Upper lobe of right lung (tissue), 1 donor: ENCODE measurements at regions not wholly inside any gene's neighbourhood (a gene's known extent, or its start where the extent isn't known, plus 50 kb on each side); places are given as distances from the start of the nearest gene placed in this dataset.

Experiments used
- ATAC-seq: fragments of 200-7000 bp; cut with Tn5 transposase; one replicate; pipeline ENCODE4 v1.9.1; 2020; ENCODE audit warnings: mild to moderate bottlenecking, moderate library complexity
- DNase-seq: peaks from one replicate; pipeline ENCODE4 v3.0.0-alpha.2; 2020
- H3K27ac ChIP-seq: fragments of 200-600 bp; one replicate; pipeline ENCODE4 v1.8.0; 2022
- H3K27me3 ChIP-seq: fragments of 200-600 bp; one replicate; pipeline ENCODE4 v1.8.0; 2022; ENCODE audit warnings: mild to moderate bottlenecking
- H3K36me3 ChIP-seq: fragments of 200-600 bp; one replicate; pipeline ENCODE4 v1.8.0; 2022
- H3K4me1 ChIP-seq: fragments of 200-600 bp; one replicate; pipeline ENCODE4 v1.8.0; 2022
- H3K4me3 ChIP-seq: fragments of 200-600 bp; one replicate; pipeline ENCODE4 v1.8.0; 2022; ENCODE audit warnings: mild to moderate bottlenecking
- H3K9me3 ChIP-seq: fragments of 200-600 bp; one replicate; pipeline ENCODE4 v1.8.0; 2022
- CTCF ChIP-seq: fragments of 200-600 bp; IDR thresholded peaks from one replicate; pipeline ENCODE4 v1.8.0; 2022; ENCODE audit warnings: antibody characterized with exemption
- intact Hi-C: fragments of 100-400 bp; cut with DNase I; formaldehyde crosslinking; loops from one replicate; pipeline ENCODE4 v1.11.0; 2022
- donor health status: DM: no; HTN: yes; CAD: no; lungs with severe emphysema.

DNA sequence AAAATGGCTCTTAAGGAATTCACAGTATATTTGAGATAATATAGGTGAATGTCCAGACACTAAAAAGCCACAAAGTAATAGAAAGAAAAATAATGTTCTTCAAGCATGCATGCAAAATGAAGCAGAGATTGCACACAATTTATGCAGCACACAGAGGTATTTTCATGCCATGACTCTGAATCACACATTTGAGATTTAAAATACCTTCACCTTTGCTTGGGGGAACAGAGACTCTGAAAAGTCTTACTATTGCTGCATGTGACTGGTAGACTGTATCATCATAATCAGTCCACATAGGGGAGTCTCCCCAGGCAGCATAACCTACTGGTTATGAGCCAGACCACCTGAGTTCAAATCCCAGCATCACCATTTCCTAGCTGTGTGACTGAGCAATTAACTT lies 96.2 kb downstream of the RCN1 start:
- H3K9me3 ChIP-seq: no peaks in the 10 kb centered on the region
- H3K36me3 ChIP-seq: no peaks in the 10 kb centered on the region
- no peaks in the 10 kb centered on the region for H3K27me3 ChIP-seq
- no peak overlapping the region for H3K4me3 ChIP-seq
- intact Hi-C loops: no loop called here
- TF ChIP-seq CTCF: no peak
- DNase-seq (no peak), ATAC-seq (no peak)
- no peaks in the 10 kb centered on the region for H3K4me1 ChIP-seq
- no peak overlapping the region for H3K27ac ChIP-seq

GRCh38 chr11:32188785-32189184 lies 97.9 kb downstream of the RCN1 start:
- H3K27ac ChIP-seq: no peak overlapping the region
- no peaks in the 10 kb centered on the region for H3K4me1 ChIP-seq
- no peaks in the 10 kb centered on the region for H3K27me3 ChIP-seq
- H3K4me3 ChIP-seq: no peak overlapping the region
- TF ChIP-seq CTCF: no peak
- no peak for ATAC-seq
- no peaks in the 10 kb centered on the region for H3K9me3 ChIP-seq
- H3K36me3 ChIP-seq: no peaks in the 10 kb centered on the region
- intact Hi-C loops: no loop called here
- DNase-seq: no peak

GRCh38 chr11:32196137-32196536 lies 105.3 kb downstream of the RCN1 start:
- DNase-seq: no peak
- H3K27me3 ChIP-seq: peaks cover 10% of the 10 kb centered on the region
- intact Hi-C loops: no loop called here
- no peaks in the 10 kb centered on the region for H3K9me3 ChIP-seq
- TF ChIP-seq CTCF: no peak
- no peak overlapping the region for H3K4me3 ChIP-seq
- H3K4me1 ChIP-seq: no peaks in the 10 kb centered on the region
- no peak overlapping the region for H3K27ac ChIP-seq
- no peak for ATAC-seq
- H3K36me3 ChIP-seq: no peaks in the 10 kb centered on the region

DNA sequence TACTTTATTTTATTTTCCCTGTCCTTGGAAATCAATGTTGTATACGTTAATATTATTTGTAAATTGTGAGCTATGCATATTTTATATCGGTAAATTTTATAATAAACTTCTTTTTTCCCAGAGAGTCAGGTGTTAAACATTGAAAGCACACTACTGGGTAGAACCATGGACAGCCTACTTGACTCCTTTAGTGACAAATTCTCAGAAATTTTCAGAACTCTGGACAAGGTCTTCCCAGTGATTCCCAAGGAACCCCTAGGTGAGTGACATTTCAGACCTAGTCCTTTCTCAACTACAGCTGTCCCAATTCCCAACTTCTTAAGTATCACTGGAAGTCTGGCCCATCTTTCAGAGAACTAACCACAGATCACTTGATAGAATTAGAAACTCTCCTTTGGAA lies 107.2 kb downstream of the RCN1 start:
- intact Hi-C loops: no loop called here
- ATAC-seq: no peak
- no peaks in the 10 kb centered on the region for H3K9me3 ChIP-seq

DNA sequence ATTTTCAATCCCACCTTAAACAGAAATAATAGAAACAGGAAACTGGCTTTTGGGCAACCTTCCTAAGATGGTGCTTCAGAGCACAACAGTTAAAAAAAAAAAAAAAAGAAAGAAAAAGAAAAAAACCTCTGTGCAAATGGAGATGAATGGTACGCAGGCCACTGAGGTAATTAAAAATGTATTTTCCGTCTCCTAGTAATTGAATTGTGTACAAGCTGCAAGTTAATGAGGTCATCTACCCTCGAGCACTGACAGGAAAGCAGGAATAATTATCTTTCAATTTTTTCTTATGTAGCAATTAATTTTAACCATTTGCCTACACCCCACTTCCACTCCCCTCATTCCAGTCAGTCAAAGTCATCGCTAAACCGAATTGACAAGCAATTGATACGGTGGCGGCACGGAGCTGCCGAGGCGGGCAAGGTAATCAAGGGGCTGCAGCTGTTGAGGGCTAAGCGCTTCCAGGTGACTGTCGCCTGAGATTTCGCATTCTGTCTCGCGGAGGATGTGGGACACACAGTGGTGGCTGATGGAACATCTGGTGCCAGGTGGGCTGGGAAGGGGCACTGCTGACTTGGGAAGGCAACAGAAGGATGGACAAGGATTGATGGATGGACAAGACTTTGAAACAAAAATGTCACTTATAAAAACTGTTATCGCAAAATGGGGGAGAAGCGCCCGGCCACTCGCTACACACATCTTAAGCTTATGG lies 109.4 kb downstream of the RCN1 start:
- no peak for ATAC-seq
- intact Hi-C loops: no loop called here
- Histone ChIP-seq H3K36me3 (no peaks in the 10 kb centered on the region), H3K27ac (no peak overlapping the region), H3K9me3 (no peaks in the 10 kb centered on the region), H3K4me1 (no peaks in the 10 kb centered on the region), H3K27me3 (peaks cover under 1% of the 10 kb centered on the region), H3K4me3 (no peak overlapping the region)
- TF ChIP-seq CTCF: no peak
- DNase-seq: no peak

More for the DNA sequence above, 107.2 kb downstream of the RCN1 start:
- Histone ChIP-seq H3K4me3 (no peak overlapping the region), H3K27ac (no peak overlapping the region), H3K27me3 (peaks cover 10% of the 10 kb centered on the region), H3K4me1 (no peaks in the 10 kb centered on the region), H3K36me3 (no peaks in the 10 kb centered on the region)
- TF ChIP-seq CTCF: no peak
- DNase-seq: no peak

- H3K27me3 ChIP-seq: no peaks in the 10 kb centered on the region
- no peak overlapping the region for H3K27ac ChIP-seq
- no peak for TF ChIP-seq CTCF
- intact Hi-C loops: no loop called here
- DNase-seq: no peak
- H3K9me3 ChIP-seq: no peaks in the 10 kb centered on the region
- no peaks in the 10 kb centered on the region for H3K36me3 ChIP-seq
- no peaks in the 10 kb centered on the region for H3K4me1 ChIP-seq
- ATAC-seq: no peak
- no peak overlapping the region for H3K4me3 ChIP-seq
These were observed 113.9 kb downstream of the RCN1 start for GRCh38 chr11:32204751-32205150.
